Muscle of leg (tissue), 3 donors: ENCODE measurements at regions not wholly inside any gene's neighbourhood (a gene's known extent, or its start where the extent isn't known, plus 50 kb on each side); places are given as distances from the start of the nearest gene placed in this dataset.
A peak's percentile ranks its signal among the peaks of the same experiment; 100 is the strongest.

Experiments used
- DNase-seq: peaks from one replicate; pipeline ENCODE4 v3.0.0; 2013
- H3K27ac ChIP-seq: one replicate; pipeline ENCODE4 v1.5.1; 2013; ENCODE audit warnings: mild to moderate bottlenecking, low read length, control low read depth
- H3K27me3 ChIP-seq: one replicate; pipeline ENCODE4 v1.6.1; 2013; ENCODE audit warnings: low read length; ENCODE audit not compliant: control insufficient read depth, insufficient read depth
- H3K36me3 ChIP-seq: one replicate; pipeline ENCODE4 v1.6.1; 2013; ENCODE audit warnings: low read length; ENCODE audit not compliant: control insufficient read depth, insufficient read depth
- H3K4me1 ChIP-seq: one replicate; pipeline ENCODE4 v1.6.1; 2013; ENCODE audit warnings: low read length; ENCODE audit not compliant: control insufficient read depth, insufficient read depth
- H3K4me3 ChIP-seq: one replicate; pipeline ENCODE4 v1.5.1; 2013; ENCODE audit warnings: low read length, control low read depth
- H3K9me3 ChIP-seq: replicated peaks from 2 replicates; pipeline ENCODE4 v1.6.1; 2013; ENCODE audit warnings: low read depth, low read length; ENCODE audit not compliant: control insufficient read depth
- WGBS: methylation state at CpG from one replicate; pipeline ENCODE4 v1.1.5; 2013; ENCODE audit warnings: missing lambda C conversion rate; ENCODE audit not compliant: insufficient coverage; 5-methylcytosine and 5-hydroxymethylcytosine counted together

- no peak for DNase-seq
- Histone ChIP-seq H3K9me3 (peaks cover 4% of the 10 kb centered on the region), H3K27me3 (peaks cover 3% of the 10 kb centered on the region), H3K4me1 (peaks cover 7% of the 10 kb centered on the region), H3K36me3 (no peaks in the 10 kb centered on the region), H3K4me3 (no peak overlapping the region), H3K27ac (no peak overlapping the region)
- WGBS: no CpG with 5 or more reads among the region's 2 CpGs
These were observed 182.9 kb downstream of the DICER1 start for GRCh38 chr14:94974422-94974821.

- Histone ChIP-seq H3K4me3 (no peak overlapping the region), H3K27ac (peak overlapping the region; percentile 90), H3K4me1 (peaks cover 7% of the 10 kb centered on the region), H3K36me3 (no peaks in the 10 kb centered on the region), H3K27me3 (peaks cover 2% of the 10 kb centered on the region), H3K9me3 (peaks cover 4% of the 10 kb centered on the region)
- peak; percentile 98 for DNase-seq
- whole genome bisulfite sequencing: 9% methylated on average over 10 of the region's 10 CpGs
These were observed 185.6 kb downstream of the DICER1 start for GRCh38 chr14:94971750-94972149.

GRCh38 chr14:94970941-94971730 lies 186.2 kb downstream of the DICER1 start:
- Histone ChIP-seq H3K4me3 (no peak overlapping the region), H3K9me3 (peaks cover 4% of the 10 kb centered on the region), H3K27me3 (peaks cover 2% of the 10 kb centered on the region), H3K4me1 (peaks cover 7% of the 10 kb centered on the region), H3K36me3 (no peaks in the 10 kb centered on the region), H3K27ac (peak overlapping the region; percentile 90)
- 28% methylated on average over 2 of the region's 2 CpGs for WGBS
- no peak for DNase-seq

- Histone ChIP-seq H3K4me3 (no peak overlapping the region), H3K4me1 (peaks cover 7% of the 10 kb centered on the region), H3K9me3 (peaks cover 4% of the 10 kb centered on the region), H3K27me3 (peaks cover 2% of the 10 kb centered on the region), H3K36me3 (no peaks in the 10 kb centered on the region), H3K27ac (no peak overlapping the region)
- no peak for DNase-seq
- whole genome bisulfite sequencing: 49% methylated on average over 3 of the region's 4 CpGs
These were observed 187.6 kb downstream of the DICER1 start for GRCh38 chr14:94969766-94970165.

GRCh38 chr14:94966868-94967267 lies 190.5 kb downstream of the DICER1 start:
- Histone ChIP-seq H3K27me3 (peaks cover 5% of the 10 kb centered on the region), H3K27ac (no peak overlapping the region), H3K36me3 (no peaks in the 10 kb centered on the region), H3K9me3 (peaks cover 4% of the 10 kb centered on the region), H3K4me3 (no peak overlapping the region), H3K4me1 (peaks cover 4% of the 10 kb centered on the region)
- WGBS: 74% methylated on average over 2 of the region's 2 CpGs
- DNase-seq: no peak

GRCh38 chr14:94966344-94966743 lies 191.0 kb downstream of the DICER1 start:
- Histone ChIP-seq H3K4me3 (no peak overlapping the region), H3K4me1 (peaks cover 2% of the 10 kb centered on the region), H3K27ac (no peak overlapping the region), H3K27me3 (peaks cover 9% of the 10 kb centered on the region), H3K9me3 (peaks cover 4% of the 10 kb centered on the region), H3K36me3 (no peaks in the 10 kb centered on the region)
- WGBS: 80% methylated on average over 1 of the region's 5 CpGs
- no peak for DNase-seq

GRCh38 chr14:94965551-94966313 lies 191.6 kb downstream of the DICER1 start:
- H3K27me3 ChIP-seq: peaks cover 9% of the 10 kb centered on the region
- 87% methylated on average over 7 of the region's 8 CpGs for WGBS
- H3K36me3 ChIP-seq: no peaks in the 10 kb centered on the region
- no peak for DNase-seq
- peaks cover 1% of the 10 kb centered on the region for H3K4me1 ChIP-seq
- H3K9me3 ChIP-seq: peaks cover under 1% of the 10 kb centered on the region
- no peak overlapping the region for H3K27ac ChIP-seq
- H3K4me3 ChIP-seq: no peak overlapping the region

GRCh38 chr14:94964931-94965330 lies 192.4 kb downstream of the DICER1 start:
- no peak for DNase-seq
- H3K27me3 ChIP-seq: peaks cover 9% of the 10 kb centered on the region
- H3K27ac ChIP-seq: no peak overlapping the region
- H3K4me3 ChIP-seq: no peak overlapping the region
- H3K4me1 ChIP-seq: peaks cover 3% of the 10 kb centered on the region
- no peaks in the 10 kb centered on the region for H3K36me3 ChIP-seq
- no peaks in the 10 kb centered on the region for H3K9me3 ChIP-seq
- 60% methylated on average over 2 of the region's 7 CpGs for WGBS

GRCh38 chr14:94964181-94964580 lies 193.1 kb downstream of the DICER1 start:
- no peaks in the 10 kb centered on the region for H3K36me3 ChIP-seq
- no peak overlapping the region for H3K27ac ChIP-seq
- peaks cover 9% of the 10 kb centered on the region for H3K27me3 ChIP-seq
- H3K4me3 ChIP-seq: no peak overlapping the region
- H3K4me1 ChIP-seq: peaks cover 6% of the 10 kb centered on the region
- no peak for DNase-seq
- H3K9me3 ChIP-seq: no peaks in the 10 kb centered on the region
- WGBS: 100% methylated on average over 2 of the region's 3 CpGs

- H3K4me3 ChIP-seq: no peak overlapping the region
- no peaks in the 10 kb centered on the region for H3K9me3 ChIP-seq
- no CpG with 5 or more reads among the region's 8 CpGs for whole genome bisulfite sequencing
- H3K4me1 ChIP-seq: peaks cover 6% of the 10 kb centered on the region
- H3K27me3 ChIP-seq: peaks cover 9% of the 10 kb centered on the region
- H3K27ac ChIP-seq: no peak overlapping the region
- H3K36me3 ChIP-seq: no peaks in the 10 kb centered on the region
- no peak for DNase-seq
These were observed 193.1 kb upstream of the GSC start for GRCh38 chr14:94963051-94963450.
